Osteoblast (primary cell): ENCODE measurements at regions not wholly inside any gene's neighbourhood (a gene's known extent, or its start where the extent isn't known, plus 50 kb on each side); places are given as distances from the start of the nearest gene placed in this dataset.

Source experiments
- DNase-seq: peaks from one replicate; pipeline ENCODE4 v3.0.0; 2011; ENCODE audit warnings: low spot score, mixed read lengths; ENCODE audit not compliant: insufficient read length; ENCODE audit errors: missing footprints
- H2AFZ ChIP-seq: 2 replicates; pipeline ENCODE4 v1.6.0; 2011; ENCODE audit warnings: mild to moderate bottlenecking, low read length
- H3K27ac ChIP-seq: 2 replicates; pipeline ENCODE4 v1.5.1; 2011; ENCODE audit warnings: mild to moderate bottlenecking, low read depth, low read length, moderate library complexity
- H3K27me3 ChIP-seq: 2 replicates; pipeline ENCODE4 v1.6.0; 2012; ENCODE audit warnings: mild to moderate bottlenecking, control low read depth, inconsistent platforms, low read length, moderate library complexity; ENCODE audit not compliant: insufficient read depth
- H3K36me3 ChIP-seq: 2 replicates; pipeline ENCODE4 v1.5.1; 2011; ENCODE audit warnings: mild to moderate bottlenecking, low read length, control low read depth, moderate library complexity; ENCODE audit not compliant: insufficient read depth
- H3K4me1 ChIP-seq: 2 replicates; pipeline ENCODE4 v1.5.1; 2011; ENCODE audit warnings: mild to moderate bottlenecking, low read length, control low read depth, moderate library complexity; ENCODE audit not compliant: insufficient read depth
- H3K4me2 ChIP-seq: 2 replicates; pipeline ENCODE4 v1.6.0; 2011; ENCODE audit warnings: mild to moderate bottlenecking, low read length; ENCODE audit not compliant: insufficient read depth
- H3K4me3 ChIP-seq: fragments of 200-600 bp; sonication (generic); 3 replicates; pipeline ENCODE4 v1.5.1; 2012; ENCODE audit warnings: mild to moderate bottlenecking, low read length, inconsistent platforms; ENCODE audit not compliant: insufficient read depth
- H3K79me2 ChIP-seq: 2 replicates; pipeline ENCODE4 v1.6.0; 2012; ENCODE audit warnings: mild to moderate bottlenecking, low read length, control low read depth, inconsistent platforms; ENCODE audit not compliant: insufficient read depth
- H3K9me3 ChIP-seq: 2 replicates; pipeline ENCODE4 v1.5.1; 2011; ENCODE audit warnings: low read depth, low read length, control low read depth
- H4K20me1 ChIP-seq: 2 replicates; pipeline ENCODE4 v1.6.0; 2012; ENCODE audit warnings: mild to moderate bottlenecking, low read length, control low read depth; ENCODE audit not compliant: insufficient read depth
- TF ChIP-seq, protein P1 (sequence below): IDR thresholded peaks from 2 replicates; pipeline ENCODE4 v1.5.1; 2011; ENCODE audit warnings: mild to moderate bottlenecking, low read depth, low read length, moderate library complexity; ENCODE audit errors: extremely low read depth

DNA sequence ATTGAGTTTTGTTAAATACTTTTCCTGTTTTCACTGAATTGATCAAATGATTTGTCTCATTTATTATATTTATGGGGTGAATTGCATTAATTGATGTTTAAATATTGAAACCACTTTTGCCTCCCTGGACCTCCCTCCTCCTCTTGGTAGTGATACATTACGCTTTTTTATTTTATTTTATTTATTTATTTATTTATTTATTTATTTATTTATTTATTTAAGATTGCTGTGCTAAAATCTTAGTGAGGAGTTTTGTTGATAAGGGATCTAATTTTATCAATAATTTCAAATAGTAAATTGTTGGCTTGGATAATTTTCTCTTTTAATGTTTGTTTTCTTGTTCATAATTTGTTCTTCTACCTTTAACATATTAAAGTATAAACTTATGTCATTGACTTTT, 1281.0 kb upstream of the NXPH2 start:
- TF ChIP-seq, protein P1, sequence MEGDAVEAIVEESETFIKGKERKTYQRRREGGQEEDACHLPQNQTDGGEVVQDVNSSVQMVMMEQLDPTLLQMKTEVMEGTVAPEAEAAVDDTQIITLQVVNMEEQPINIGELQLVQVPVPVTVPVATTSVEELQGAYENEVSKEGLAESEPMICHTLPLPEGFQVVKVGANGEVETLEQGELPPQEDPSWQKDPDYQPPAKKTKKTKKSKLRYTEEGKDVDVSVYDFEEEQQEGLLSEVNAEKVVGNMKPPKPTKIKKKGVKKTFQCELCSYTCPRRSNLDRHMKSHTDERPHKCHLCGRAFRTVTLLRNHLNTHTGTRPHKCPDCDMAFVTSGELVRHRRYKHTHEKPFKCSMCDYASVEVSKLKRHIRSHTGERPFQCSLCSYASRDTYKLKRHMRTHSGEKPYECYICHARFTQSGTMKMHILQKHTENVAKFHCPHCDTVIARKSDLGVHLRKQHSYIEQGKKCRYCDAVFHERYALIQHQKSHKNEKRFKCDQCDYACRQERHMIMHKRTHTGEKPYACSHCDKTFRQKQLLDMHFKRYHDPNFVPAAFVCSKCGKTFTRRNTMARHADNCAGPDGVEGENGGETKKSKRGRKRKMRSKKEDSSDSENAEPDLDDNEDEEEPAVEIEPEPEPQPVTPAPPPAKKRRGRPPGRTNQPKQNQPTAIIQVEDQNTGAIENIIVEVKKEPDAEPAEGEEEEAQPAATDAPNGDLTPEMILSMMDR: no peak
- H3K79me2 ChIP-seq: no peaks in the 10 kb centered on the region
- H4K20me1 ChIP-seq: no peaks in the 10 kb centered on the region
- H3K4me2 ChIP-seq: no peak overlapping the region
- H3K27ac ChIP-seq: no peak overlapping the region
- DNase-seq: no peak
- no peaks in the 10 kb centered on the region for H3K4me1 ChIP-seq
- no peaks in the 10 kb centered on the region for H3K27me3 ChIP-seq
- no peak overlapping the region for H2AFZ ChIP-seq
- peaks cover 5% of the 10 kb centered on the region for H3K9me3 ChIP-seq
- no peaks in the 10 kb centered on the region for H3K36me3 ChIP-seq
- H3K4me3 ChIP-seq: no peak overlapping the region

DNA sequence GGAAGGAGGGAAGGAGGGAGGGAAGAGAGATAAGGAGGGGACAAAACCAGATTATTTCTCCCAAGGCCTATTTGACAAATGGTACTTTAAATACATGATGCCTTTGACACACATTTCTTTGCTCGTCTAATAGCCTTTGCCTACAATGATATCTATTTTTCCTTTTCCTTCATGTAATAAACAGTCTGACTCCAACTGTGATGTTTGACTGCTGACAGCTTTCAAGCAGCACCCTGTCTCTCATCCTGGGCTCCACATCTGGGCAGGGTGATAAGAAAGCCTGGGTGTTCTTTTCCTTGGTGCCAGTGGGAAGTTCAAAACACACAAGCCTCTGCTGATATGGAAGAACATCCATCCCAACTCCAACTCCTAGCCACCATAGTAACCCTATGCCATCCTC, 1277.7 kb upstream of the NXPH2 start:
- H3K4me3 ChIP-seq: no peak overlapping the region
- no peaks in the 10 kb centered on the region for H3K4me1 ChIP-seq
- H2AFZ ChIP-seq: no peak overlapping the region
- no peak overlapping the region for H3K4me2 ChIP-seq
- H3K9me3 ChIP-seq: peaks cover 5% of the 10 kb centered on the region
- H3K36me3 ChIP-seq: no peaks in the 10 kb centered on the region
- no peaks in the 10 kb centered on the region for H3K79me2 ChIP-seq
- H3K27me3 ChIP-seq: no peaks in the 10 kb centered on the region
- H3K27ac ChIP-seq: no peak overlapping the region
- DNase-seq: no peak
- H4K20me1 ChIP-seq: no peaks in the 10 kb centered on the region
- TF ChIP-seq, protein P1: no peak

DNA sequence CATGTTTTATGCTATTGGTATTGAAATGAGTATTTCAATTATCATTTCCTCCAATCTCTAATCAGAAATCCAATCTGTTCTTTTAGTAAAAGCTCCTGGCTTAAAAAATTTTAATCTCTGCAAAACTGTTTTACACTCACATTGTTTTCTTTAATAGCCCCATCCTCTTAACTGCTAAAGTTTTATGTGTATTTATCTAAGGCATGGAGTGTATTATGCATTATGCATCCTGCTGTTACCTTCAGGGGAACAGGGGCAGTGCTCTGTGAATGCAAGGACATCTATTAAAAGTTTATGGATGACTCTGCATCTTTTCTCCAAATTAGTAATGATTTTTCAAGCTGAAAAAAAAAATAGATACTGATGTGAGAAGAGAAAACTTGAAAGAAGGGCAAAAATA, 1261.6 kb upstream of the NXPH2 start:
- H3K4me2 ChIP-seq: no peak overlapping the region
- H3K36me3 ChIP-seq: no peaks in the 10 kb centered on the region
- H3K27ac ChIP-seq: no peak overlapping the region
- H3K4me3 ChIP-seq: no peak overlapping the region
- no peaks in the 10 kb centered on the region for H3K79me2 ChIP-seq
- peaks cover 2% of the 10 kb centered on the region for H3K9me3 ChIP-seq
- H3K4me1 ChIP-seq: no peaks in the 10 kb centered on the region
- no peaks in the 10 kb centered on the region for H4K20me1 ChIP-seq
- no peak overlapping the region for H2AFZ ChIP-seq
- no peak for DNase-seq
- H3K27me3 ChIP-seq: no peaks in the 10 kb centered on the region
- TF ChIP-seq, protein P1: no peak

DNA sequence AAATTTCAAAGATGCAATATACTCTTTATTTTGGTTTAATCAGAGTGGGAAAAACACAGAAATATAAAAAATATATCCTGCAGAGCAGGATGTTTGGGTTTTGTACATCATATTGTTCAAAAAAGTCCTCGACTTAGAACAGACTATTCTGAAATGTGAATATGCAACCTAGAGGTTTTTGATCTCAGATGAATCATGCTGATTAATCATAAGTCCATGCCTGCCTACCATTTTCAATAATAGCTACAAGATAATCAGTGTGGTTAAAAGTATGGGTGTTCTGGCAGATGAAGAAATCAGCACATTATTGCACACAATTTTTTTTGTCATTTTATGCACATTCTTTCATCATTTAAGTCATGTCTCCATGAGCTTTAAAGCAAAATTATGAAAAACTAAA, 1261.0 kb upstream of the NXPH2 start:
- no peak overlapping the region for H3K4me3 ChIP-seq
- no peaks in the 10 kb centered on the region for H3K36me3 ChIP-seq
- no peaks in the 10 kb centered on the region for H4K20me1 ChIP-seq
- TF ChIP-seq, protein P1: no peak
- no peaks in the 10 kb centered on the region for H3K79me2 ChIP-seq
- H3K4me1 ChIP-seq: no peaks in the 10 kb centered on the region
- H2AFZ ChIP-seq: no peak overlapping the region
- no peak overlapping the region for H3K27ac ChIP-seq
- no peak overlapping the region for H3K4me2 ChIP-seq
- no peaks in the 10 kb centered on the region for H3K27me3 ChIP-seq
- peaks cover 2% of the 10 kb centered on the region for H3K9me3 ChIP-seq
- no peak for DNase-seq
